ENCODE measurements at regions not wholly inside any gene's neighbourhood (a gene's known extent, or its start where the extent isn't known, plus 50 kb on each side); places are given as distances from the start of the nearest gene placed in this dataset.
"Not testable (repeated sequence)": the region's sequence is repeated elsewhere in the genome, so short reads cannot be mapped to it uniquely, and the experiment has no call there.

DNA sequence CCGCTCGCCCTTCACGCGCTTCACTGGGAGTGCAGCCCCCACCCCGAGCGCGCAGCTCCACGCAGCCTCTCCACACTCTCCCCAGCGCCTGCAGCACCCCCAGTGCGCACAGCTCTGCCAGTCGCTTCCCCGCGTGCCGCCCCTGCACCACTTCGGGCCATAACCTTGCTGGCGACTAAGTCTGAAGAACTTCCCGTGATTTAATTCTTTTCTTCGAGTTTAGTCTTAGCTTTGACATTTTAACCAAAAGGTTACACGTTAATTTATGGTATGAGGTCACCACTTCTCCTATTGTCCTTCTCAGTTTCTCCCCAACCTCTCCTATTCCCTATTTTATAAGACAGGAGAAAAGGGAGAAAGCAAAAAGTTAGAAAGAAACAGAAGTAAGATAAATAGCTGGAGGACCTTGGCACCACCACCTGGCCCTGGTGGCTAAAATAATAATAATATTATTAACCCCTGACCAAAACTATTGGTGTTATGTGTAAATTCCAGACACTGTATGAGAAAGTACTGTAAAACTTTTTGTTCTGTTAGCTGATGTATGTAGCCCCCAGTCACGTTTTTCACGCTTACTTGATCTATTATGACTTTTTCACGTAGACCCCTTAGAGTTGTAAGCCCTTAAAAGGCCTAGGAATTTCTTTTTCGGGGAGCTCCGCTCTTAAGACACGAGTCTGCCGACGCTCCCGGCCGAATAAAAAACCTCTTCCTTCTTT lies 129.2 kb downstream of the KBTBD2 start:
- not testable (repeated sequence) for TF ChIP-seq POLR2A (IDR thresholded peaks at IDR 0.05; ENCODE audit: low read length); GATA1 (IDR thresholded peaks at IDR 0.05; ENCODE audit: low read depth, low read length)

Measured in erythroblast (primary cell).